ENCODE measurements at regions not wholly inside any gene's neighbourhood (a gene's known extent, or its start where the extent isn't known, plus 50 kb on each side); places are given as distances from the start of the nearest gene placed in this dataset.
A peak's percentile ranks its signal among the peaks of the same experiment; 100 is the strongest.

- no peak for DNase-seq (ENCODE audit: low spot score)
Observed at GRCh38 chr10:29028486-29028885, 260.4 kb upstream of the LYZL1 start.

DNA sequence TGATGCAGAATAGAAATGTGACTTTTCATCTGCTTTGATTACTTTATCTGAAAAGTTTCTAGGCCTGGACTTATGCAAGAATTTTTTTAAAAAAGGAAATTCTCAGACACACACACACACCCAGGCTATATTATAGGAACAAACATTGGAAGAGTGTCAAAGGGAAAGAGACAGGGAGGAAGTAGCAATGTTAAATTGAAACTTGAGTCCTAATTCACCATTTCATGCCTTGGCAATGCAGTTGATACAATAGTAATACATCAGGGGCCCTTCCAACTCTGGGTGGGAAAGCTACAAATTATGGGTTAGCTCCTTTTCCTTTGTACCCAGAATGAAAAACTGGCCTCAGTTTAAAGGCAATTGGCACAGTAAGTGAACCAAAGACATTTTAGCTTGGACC is 258.0 kb upstream of the LYZL1 start:
- no peak for DNase-seq (ENCODE audit: low spot score)

GRCh38 chr10:29032169-29032568 is 256.7 kb upstream of the LYZL1 start:
- no peak for DNase-seq (ENCODE audit: low spot score)

- no peak for DNase-seq (ENCODE audit: low spot score)
Observed at GRCh38 chr10:29033311-29033940, 255.4 kb upstream of the LYZL1 start.

DNA sequence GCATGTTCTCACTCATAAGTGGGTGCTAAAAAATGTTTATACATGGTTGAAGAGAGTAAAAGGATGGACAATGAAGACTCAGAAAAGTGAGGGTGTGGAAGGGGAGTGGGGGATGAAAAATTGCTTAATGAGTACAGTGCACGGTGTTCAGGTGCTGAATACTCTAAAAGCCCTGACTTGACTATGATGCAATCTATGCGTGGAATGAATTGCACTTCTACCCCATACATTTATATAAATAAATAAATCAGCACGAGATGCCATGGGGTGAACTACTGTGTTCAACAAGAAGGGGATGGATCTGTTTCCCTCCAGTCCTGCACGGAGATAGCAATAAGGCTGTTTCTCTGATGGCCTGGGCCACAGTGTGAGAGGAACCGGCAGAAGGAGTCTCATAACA is 254.3 kb upstream of the LYZL1 start:
- DNase-seq (ENCODE audit: low spot score) = no peak

DNA sequence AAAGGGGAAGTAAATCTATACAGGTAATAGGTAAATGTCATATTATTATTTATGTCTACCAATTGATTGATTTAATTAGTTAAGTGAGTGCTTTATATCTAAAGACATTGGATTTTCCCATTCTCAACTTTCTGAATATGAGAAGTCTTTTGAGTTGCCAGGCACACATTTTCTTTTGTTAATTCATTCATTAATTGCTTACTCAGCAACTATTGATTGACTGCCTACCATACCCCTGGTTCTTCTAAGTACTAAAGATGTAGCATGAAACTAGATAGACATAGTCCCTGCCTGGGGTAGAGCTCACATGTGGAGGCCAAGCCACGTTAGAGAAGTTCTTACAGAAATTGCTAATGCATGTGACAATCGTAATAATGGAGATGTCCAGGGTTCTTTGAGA is 253.1 kb upstream of the LYZL1 start:
- no peak for DNase-seq (ENCODE audit: low spot score)

GRCh38 chr10:29037348-29038113 is 251.3 kb upstream of the LYZL1 start:
- DNase-seq (ENCODE audit: low spot score) = no peak

GRCh38 chr10:29039091-29039490 is 249.8 kb upstream of the LYZL1 start:
- DNase-seq (ENCODE audit: low spot score) = no peak

- DNase-seq (ENCODE audit: low spot score) = peak; percentile 80
Observed at GRCh38 chr10:29039677-29040189, 249.1 kb upstream of the LYZL1 start.

DNA sequence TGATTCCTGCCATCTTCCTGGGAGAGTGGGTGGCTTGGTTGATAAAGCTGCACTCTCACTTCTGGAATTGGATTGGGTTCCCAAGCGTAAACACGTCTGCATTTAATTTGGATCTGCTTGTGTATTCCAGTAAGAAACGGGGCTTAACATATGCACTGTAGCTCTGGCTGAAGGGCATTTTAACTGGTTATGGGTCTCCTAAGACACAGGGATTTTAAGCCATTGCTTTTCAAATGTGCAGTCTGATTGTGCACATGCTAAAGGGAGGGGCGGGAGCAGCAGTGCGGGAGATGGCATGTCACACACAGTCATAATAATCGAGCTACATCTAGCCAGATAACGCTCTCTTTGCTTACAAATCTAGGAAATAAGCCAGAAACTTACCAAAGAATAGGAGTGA is 247.3 kb upstream of the LYZL1 start:
- peak; percentile 24 for DNase-seq (ENCODE audit: low spot score)

GRCh38 chr10:29048506-29048905 is 240.4 kb upstream of the LYZL1 start:
- no peak for DNase-seq (ENCODE audit: low spot score)

DNA sequence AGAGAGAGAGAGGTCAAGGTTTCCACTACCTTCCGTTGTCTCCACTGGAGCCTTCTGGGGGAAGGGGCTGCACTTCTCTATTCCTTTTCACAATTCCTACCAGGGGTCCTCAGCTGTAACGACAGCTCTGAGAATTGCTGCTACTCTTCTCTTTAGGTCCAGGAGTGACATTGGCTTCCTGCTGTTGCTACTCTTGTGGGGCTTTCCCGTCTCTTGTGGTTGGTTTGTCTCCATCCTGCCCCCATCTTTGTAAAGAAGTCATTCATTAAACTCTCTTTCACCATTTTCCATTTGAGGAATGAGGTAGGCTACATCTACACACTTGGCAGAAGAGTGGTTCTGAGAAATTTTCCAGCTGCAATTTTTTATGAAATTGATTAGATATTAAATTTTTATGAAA is 238.8 kb upstream of the LYZL1 start:
- DNase-seq (ENCODE audit: low spot score) = no peak

DNA sequence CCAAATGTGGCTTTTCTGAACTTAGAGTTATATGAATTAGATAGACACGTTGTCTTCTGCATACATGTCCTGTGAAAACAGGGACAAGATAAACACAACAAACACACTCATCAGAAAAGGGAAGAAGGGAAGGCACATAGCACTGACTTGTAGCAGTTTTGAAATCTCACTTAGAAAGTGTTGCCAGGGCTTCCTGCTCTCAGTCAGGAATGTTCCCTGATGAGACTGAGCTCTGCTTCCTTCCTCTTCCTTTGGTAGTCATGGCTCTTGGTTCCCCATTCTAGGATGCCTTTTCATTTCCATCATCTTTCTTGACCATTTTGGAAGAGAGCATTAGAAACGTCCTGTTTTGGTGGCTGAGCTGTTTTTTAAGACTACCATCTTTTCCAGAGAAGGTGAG is 233.8 kb upstream of the LYZL1 start:
- no peak for DNase-seq (ENCODE audit: low spot score)

GRCh38 chr10:29056729-29057128 is 232.1 kb upstream of the LYZL1 start:
- no peak for DNase-seq (ENCODE audit: low spot score)

DNA sequence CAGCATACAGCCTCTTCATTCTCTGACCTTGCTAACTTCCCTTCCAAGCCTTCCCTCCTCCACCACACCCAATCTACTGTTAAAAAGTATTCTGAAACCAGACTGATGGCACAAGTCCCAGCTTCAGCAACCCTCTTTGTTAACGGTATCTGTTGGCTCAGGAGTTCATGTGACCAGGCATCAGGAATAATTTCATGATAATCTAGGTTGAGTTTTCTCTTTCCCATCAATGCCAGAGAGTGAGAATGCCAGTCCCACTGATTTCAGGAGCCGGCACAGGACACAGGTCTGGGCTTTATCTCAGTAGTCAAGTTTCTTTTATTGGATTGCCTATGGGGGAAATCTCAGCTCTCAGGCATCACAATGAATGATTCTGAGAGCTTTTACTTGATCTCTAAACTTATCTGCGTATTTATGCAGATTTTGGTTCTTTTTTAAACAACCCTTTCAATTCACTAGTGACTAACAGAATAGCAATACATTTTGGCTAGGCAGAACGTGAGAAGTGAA is 231.0 kb upstream of the LYZL1 start:
- DNase-seq (ENCODE audit: low spot score) = no peak

DNA sequence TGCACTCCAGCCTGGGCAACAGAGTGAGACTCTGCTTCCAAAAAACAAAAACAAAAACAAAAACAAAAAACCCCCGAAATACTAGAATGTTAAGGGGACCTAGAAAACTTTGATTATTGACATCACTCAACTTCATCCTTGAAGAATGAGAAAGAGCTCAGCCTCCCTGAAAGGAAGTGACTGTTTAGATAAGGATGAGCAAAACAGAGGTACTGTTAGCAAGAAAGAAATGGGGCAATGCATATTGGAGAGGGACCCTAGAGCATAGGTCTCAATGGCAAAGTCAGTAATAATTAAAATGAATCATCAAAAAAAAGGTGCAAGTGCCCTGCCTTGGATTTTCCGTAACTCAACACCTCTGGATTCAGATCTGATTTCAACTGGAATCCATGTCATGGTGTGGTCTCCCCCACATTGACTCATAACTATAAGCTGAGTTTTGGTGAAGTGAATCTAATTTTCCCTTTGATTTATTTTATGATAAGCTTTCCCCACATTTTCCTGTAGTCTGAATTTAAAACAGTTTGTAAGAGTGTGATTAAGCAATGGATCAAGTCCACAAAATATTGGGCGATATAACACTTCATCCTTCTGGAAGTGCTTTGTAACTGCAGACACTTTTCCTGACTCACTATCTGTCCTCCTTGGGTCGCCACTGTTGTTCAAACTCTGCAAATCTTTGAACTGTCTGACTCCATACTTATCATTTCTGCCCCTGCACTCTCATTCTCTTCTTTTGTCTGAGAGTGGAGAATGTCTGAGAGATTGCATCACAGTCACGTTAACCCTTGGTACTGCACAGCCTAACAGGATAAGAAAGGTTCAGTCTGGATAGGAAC is 224.8 kb upstream of the LYZL1 start:
- DNase-seq (ENCODE audit: low spot score) = peak; percentile 12

GRCh38 chr10:29064680-29065079 is 224.2 kb upstream of the LYZL1 start:
- DNase-seq (ENCODE audit: low spot score) = no peak

GRCh38 chr10:29067161-29067560 is 221.7 kb upstream of the LYZL1 start:
- DNase-seq (ENCODE audit: low spot score) = no peak

DNA sequence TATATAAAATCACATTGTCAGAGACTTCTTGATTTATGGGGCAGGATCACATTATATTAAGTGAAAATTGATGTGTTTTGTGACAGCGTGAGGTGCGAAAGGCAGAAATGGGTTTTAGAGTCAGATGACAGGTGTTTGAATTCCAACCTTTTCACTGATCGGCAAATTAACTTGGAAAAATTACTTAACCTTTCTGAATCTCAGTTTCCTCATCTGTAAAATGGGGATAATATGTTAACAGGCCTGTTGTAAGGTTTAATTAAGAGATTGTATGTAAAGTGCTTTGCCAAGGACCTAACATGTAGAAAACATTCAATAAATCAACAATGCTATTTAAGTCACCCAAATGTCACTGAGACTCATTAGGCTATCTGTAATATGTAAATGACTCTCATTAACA is 221.2 kb upstream of the LYZL1 start:
- DNase-seq (ENCODE audit: low spot score) = no peak

- DNase-seq (ENCODE audit: low spot score) = no peak
Observed at GRCh38 chr10:29068302-29068701, 220.6 kb upstream of the LYZL1 start.

DNA sequence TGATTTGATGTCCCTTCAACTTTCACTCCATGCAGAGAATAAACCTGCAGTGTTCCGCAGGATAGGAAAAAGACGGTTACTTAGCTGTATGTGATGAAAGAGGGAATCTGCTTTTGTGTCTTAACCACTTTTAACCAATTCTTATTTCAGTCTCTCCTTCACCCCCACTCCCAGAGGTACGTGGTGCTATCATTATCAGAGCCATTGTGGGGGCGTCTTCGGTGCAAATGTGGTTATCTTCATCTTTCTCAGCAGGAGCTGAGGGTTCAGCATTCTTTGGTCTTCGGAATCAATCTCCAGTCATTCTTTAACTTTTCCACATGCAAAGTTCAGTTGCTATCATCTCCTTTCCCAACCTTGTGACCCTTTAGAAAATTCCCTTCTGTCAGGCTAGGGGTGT is 219.9 kb upstream of the LYZL1 start:
- no peak for DNase-seq (ENCODE audit: low spot score)

DNA sequence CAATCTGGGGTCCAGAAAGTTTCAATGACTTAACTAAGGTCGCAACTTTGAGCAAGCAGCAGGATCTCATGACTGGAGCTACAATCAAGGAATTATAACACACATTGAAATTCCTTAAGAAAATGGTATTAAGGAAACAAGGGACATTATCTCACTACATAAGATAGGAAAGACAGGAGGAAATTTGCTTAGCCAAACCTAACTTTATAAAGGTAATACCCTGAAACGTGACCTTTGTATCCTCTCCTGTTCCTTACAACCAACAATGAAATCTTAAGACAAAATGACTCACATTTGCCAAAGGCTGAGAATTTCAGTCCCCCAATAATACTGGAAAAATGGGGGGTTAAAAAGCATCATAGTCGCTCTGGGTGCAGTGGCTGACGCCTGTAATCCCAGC is 218.9 kb upstream of the LYZL1 start:
- DNase-seq (ENCODE audit: low spot score) = no peak

DNA sequence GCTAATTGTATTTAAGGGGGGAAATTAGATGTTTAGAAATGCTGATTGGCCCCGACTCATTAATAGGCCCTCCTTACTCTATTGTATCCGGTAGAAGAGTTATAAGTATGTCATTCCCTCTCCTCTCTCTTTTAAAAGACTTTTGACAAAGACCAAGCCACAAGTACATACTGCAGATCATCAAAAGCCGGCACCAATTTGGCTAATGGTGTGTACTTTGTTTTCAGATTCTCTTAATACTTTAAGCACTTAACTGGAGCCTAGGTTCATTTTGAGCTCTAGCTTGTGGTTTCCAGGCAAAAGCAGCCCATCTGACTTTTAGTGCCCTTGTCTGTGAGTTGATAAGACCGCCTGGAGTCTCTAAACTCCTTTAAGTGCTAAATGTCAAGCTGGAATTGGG is 210.0 kb upstream of the LYZL1 start:
- no peak for DNase-seq (ENCODE audit: low spot score)
